Naive B cell (primary cell): ENCODE measurements at regions not wholly inside any gene's neighbourhood (a gene's known extent, or its start where the extent isn't known, plus 50 kb on each side); places are given as distances from the start of the nearest gene placed in this dataset.
"Not testable (repeated sequence)": the region's sequence is repeated elsewhere in the genome, so short reads cannot be mapped to it uniquely, and the experiment has no call there.

Experiments
- ATAC-seq, 2 donors: fragments of 150-1000 bp; cut with Tn5 transposase; 2 replicates each; pipeline ENCODE4 v1.10.0; 2021; ENCODE audit warnings: low read depth in 2 of 2, mild to moderate bottlenecking in 2 of 2, moderate library complexity in 2 of 2
- DNase-seq: peaks from one replicate; pipeline ENCODE4 v3.0.0; 2022
- H3K27ac Mint-ChIP-seq, 6 donors: one replicate each; pipeline ENCODE4 v1.8.0; 2020 to 2022; ENCODE audit warnings: mild to moderate bottlenecking in 6 of 6, mixed read lengths in 6 of 6, moderate library complexity in 5 of 6, inconsistent platforms in 2 of 6
- H3K27me3 Mint-ChIP-seq, 3 donors: one replicate each; pipeline ENCODE4 v1.8.0; 2021 to 2022; ENCODE audit warnings: mixed read lengths in 3 of 3, mild to moderate bottlenecking in 1 of 3
- H3K36me3 Mint-ChIP-seq, 2 donors: one replicate each; pipeline ENCODE4 v1.8.0; 2020 to 2022; ENCODE audit warnings: mixed read lengths in 2 of 2, inconsistent platforms in 1 of 2, mild to moderate bottlenecking in 1 of 2
- H3K4me1 Mint-ChIP-seq, 3 donors: one replicate each; pipeline ENCODE4 v1.8.0; 2020 to 2022; ENCODE audit warnings: mixed read lengths in 3 of 3, inconsistent platforms in 1 of 3, mild to moderate bottlenecking in 1 of 3, moderate library complexity in 1 of 3
- H3K4me3 Mint-ChIP-seq, 8 donors: one replicate each; pipeline ENCODE4 v1.8.0; 2020 to 2022; ENCODE audit warnings: mild to moderate bottlenecking in 8 of 8, mixed read lengths in 8 of 8, moderate library complexity in 8 of 8, inconsistent platforms in 2 of 8
- H3K9me3 Mint-ChIP-seq, 7 donors: one replicate each; pipeline ENCODE4 v1.8.0; 2020 to 2022; ENCODE audit warnings: mixed read lengths in 7 of 7, mild to moderate bottlenecking in 5 of 7, inconsistent platforms in 2 of 7, moderate library complexity in 1 of 7

DNA sequence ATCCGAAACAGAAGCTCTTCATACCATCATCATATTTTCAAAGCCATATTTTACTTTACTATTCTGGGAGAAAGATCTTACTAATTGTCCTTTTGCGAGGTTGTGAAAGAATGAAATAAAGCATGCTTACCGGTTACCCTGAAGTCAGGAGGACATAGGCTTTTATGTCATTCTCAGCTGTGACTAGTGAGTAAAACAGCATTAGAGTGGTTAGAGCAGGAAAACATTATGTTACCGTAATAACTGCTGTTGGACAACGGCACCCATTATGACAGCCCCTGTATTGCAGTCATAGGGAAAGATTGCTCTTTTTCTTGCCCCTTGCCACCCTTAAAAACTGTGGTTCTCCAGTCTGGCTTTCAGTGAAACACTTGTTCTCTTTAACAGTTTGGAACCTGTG is 1035.7 kb downstream of the ZPLD1 start:
- Mint-ChIP-seq H3K27me3 (no peaks in the 10 kb centered on the region), H3K4me3 (no peak overlapping the region), H3K36me3 (no peaks in the 10 kb centered on the region), H3K9me3 (peaks cover 0 to 3% (median 0%) of the 10 kb centered on the region in 7 donors), H3K27ac (no peak overlapping the region), H3K4me1 (no peaks in the 10 kb centered on the region)
- DNase-seq (no peak), ATAC-seq (no peak)

DNA sequence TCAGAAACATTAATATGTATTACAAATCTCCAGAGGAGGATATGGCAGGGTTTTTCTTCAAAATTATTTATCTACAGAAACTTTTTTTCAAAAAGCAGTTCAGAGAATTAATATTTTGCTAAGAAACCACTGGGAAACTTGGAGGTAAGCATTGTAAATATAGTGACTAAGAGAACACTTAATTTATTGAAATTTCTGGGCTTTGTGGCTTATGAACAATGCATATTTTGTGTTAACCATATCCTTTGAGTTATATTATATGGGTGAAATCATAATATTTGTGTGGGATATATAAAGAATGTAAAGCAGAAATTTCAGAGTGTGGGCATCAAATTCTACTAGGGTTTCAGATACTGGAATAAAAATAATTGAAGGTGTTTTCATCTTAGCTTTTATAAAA is 1059.2 kb downstream of the ZPLD1 start:
- Mint-ChIP-seq H3K27me3 (no peaks in the 10 kb centered on the region), H3K4me1 (no peaks in the 10 kb centered on the region), H3K27ac (no peak overlapping the region), H3K4me3 (no peak overlapping the region), H3K36me3 (no peaks in the 10 kb centered on the region), H3K9me3 (peaks cover 0 to 3% (median 0%) of the 10 kb centered on the region in 7 donors)
- no peak for ATAC-seq
- no peak for DNase-seq

DNA sequence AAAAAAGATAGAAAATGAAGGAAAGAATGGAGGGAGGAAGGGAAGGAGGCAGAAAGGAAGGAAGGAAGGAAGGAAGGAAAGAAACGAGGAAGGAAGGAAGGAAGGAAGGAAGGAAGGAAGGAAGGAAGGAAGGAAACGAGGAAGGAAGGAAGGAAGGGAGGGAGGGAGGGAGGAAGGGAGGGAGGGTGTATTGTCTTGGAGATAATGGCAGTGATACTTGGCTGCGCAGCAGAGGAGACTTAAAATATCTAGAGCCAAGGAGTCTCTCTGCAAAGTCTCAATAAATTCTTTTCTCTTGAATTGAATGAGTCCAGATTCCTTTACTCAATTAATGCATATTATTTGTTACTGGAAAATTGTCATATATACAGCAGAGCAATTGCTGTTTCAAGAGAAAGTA is 1059.7 kb downstream of the ZPLD1 start:
- Mint-ChIP-seq H3K9me3 (peaks cover 0 to 3% (median 0%) of the 10 kb centered on the region in 7 donors), H3K4me3 (no peak overlapping the region), H3K27me3 (no peaks in the 10 kb centered on the region), H3K27ac (no peak overlapping the region), H3K4me1 (no peaks in the 10 kb centered on the region), H3K36me3 (no peaks in the 10 kb centered on the region)
- no peak for DNase-seq
- ATAC-seq: no peak

DNA sequence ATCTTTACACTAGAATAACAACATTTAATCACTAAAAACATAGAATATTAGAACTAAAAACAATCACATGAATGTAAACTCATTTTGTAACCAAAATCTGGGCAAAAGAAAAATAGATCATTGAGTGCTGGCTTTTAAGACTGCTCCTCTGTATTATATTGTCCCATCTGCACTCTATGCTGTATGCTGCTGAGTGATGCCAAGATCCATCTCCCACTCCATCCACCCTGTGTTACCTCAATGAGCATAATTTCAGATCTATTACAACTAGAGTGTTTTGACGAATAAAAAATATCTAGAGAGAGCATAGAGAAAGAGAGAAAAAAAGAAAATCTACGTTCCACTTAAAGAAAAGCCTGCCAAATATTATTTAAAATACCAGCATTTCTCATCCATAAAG is 1060.4 kb downstream of the ZPLD1 start:
- Mint-ChIP-seq H3K4me3 (no peak overlapping the region), H3K27ac (no peak overlapping the region), H3K36me3 (no peaks in the 10 kb centered on the region), H3K27me3 (no peaks in the 10 kb centered on the region), H3K4me1 (no peaks in the 10 kb centered on the region), H3K9me3 (peaks cover 0 to 4% (median 0%) of the 10 kb centered on the region in 7 donors)
- no peak for ATAC-seq
- DNase-seq: no peak

DNA sequence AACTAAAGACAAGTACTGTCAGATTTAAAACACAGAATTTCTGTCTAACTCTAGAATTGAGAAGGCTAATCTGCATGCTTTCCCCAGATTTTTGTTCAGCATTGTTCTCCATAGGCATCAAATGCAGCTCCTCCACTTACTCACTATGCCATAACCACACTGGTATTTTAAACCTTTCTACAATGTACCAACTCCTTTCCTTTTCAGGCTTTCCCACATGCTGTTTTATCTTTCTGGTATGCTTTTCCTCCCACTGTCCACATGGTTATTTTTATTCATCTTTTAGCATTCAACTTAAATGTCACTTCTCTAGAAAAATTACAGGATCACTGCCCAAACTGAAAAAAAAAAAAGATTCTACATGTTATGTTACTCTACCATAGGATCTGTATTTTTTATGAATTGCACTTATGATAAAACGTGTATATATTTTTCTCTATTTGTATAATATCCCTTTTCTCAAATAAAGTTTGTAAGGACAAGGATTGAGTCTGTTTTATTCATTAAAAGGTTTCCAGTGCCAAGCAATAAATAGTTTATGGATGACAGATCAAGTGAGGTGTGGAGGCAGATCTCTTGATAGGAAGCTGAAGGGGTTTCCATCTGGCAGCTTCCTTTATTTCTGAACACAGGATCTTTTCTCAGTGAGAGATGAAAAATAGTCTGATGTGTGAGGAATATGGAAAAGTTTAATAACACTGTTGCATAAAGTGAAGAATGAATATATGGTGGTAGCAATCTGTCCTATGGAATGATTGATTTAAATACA is 1064.5 kb downstream of the ZPLD1 start:
- DNase-seq (no peak), ATAC-seq (no peak)
- Mint-ChIP-seq H3K27ac (no peak overlapping the region), H3K9me3 (peaks cover 0 to 7% (median 0%) of the 10 kb centered on the region in 7 donors), H3K36me3 (no peaks in the 10 kb centered on the region), H3K27me3 (no peaks in the 10 kb centered on the region), H3K4me3 (no peak overlapping the region), H3K4me1 (no peaks in the 10 kb centered on the region)

DNA sequence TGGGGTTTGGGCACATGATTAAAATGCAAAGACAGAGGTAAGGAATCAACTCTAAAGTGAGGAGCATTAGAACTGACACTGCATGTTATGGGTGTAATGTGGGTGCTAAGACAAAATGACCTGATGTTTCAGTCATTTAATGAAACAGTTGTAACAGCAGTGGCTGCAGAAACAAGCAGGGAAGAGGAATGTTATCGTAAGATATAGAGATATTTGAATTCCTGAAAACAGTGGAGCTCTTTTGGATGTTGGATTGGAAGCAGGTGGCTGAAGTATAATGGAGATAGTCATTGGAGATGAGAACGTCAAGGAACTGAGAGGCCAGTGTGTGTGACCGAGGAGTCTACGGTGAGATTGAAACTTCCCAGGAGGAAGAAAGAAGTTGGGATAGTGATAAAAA is 1065.2 kb downstream of the ZPLD1 start:
- no peaks in the 10 kb centered on the region for H3K4me1 Mint-ChIP-seq
- no peaks in the 10 kb centered on the region for H3K27me3 Mint-ChIP-seq
- ATAC-seq (no peak), DNase-seq (no peak)
- H3K4me3 Mint-ChIP-seq: no peak overlapping the region
- H3K36me3 Mint-ChIP-seq: no peaks in the 10 kb centered on the region
- H3K9me3 Mint-ChIP-seq: peaks cover 0 to 7% (median 0%) of the 10 kb centered on the region in 7 donors
- H3K27ac Mint-ChIP-seq: no peak overlapping the region

DNA sequence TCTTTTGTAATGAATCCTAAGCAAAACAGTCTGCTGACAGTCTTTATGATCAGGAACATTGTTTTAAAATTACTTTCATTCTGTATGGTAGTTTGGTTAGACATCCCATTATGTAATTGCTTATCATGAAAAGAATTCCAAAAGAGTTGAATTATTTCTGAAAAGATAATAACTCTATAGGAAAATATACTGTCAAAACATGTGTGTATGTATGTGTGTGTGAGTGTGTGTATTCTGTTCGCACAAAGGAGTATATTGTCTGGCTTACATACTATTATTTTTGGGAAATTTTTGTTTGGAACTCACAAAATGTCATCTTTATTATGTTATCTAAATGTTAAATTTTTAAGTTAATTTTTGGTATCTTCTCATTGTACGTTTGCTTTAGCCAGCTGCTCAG is 1075.9 kb downstream of the ZPLD1 start:
- Mint-ChIP-seq H3K36me3 (no peaks in the 10 kb centered on the region), H3K4me1 (no peaks in the 10 kb centered on the region), H3K27ac (no peak overlapping the region), H3K27me3 (no peaks in the 10 kb centered on the region), H3K4me3 (no peak overlapping the region), H3K9me3 (peaks cover 4 to 15% (median 7%) of the 10 kb centered on the region in 7 donors)
- ATAC-seq (no peak), DNase-seq (no peak)

DNA sequence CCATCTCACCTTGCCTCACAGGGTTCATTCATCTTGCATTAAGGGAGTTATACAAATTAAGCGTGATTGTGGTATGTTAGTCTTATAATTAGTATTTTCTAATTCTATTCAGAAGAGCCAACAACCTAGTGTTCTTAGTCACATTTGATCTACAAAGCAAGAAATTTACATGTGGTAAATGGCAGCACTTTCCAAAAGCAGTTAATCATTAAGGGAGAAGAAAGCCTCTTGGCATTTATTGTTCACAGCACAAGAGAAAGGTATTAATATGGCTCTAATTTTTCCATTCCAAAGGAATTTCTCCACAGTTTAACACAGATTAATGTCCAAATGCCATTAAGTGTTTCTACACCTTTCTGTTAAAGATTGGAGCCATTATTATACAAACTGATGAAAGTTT is 1077.1 kb downstream of the ZPLD1 start:
- Mint-ChIP-seq H3K4me3 (no peak overlapping the region), H3K36me3 (no peaks in the 10 kb centered on the region)

DNA sequence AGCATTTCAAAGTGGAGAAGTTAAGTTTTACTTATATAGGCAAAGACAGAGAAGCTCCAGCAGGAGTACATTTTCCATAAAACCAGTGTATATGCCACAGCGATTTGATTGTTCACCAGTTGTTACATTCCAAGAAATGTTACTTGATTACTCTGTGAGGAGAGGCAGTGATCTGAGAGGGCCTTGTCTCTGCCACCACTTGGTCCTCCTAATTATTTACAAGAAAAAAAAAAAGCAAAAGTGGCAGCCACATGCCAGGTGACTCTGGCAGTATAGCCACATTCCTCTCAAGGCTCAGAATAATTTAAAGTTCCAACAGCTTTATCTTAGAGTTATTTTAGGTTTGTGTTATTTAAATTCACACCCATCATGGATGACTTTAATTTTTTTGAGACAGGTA is 1077.8 kb downstream of the ZPLD1 start:
- ATAC-seq: no peak
- no peak overlapping the region for H3K4me3 Mint-ChIP-seq
- no peaks in the 10 kb centered on the region for H3K27me3 Mint-ChIP-seq
- H3K36me3 Mint-ChIP-seq: no peaks in the 10 kb centered on the region
- no peak overlapping the region for H3K27ac Mint-ChIP-seq
- H3K4me1 Mint-ChIP-seq: no peaks in the 10 kb centered on the region
- no peak for DNase-seq
- peaks cover 0 to 6% (median 0%) of the 10 kb centered on the region in 7 donors for H3K9me3 Mint-ChIP-seq

More for the DNA sequence above, 1077.1 kb downstream of the ZPLD1 start:
- H3K27me3 Mint-ChIP-seq: no peaks in the 10 kb centered on the region
- H3K27ac Mint-ChIP-seq: no peak overlapping the region
- no peak for ATAC-seq
- no peak for DNase-seq
- peaks cover 0 to 7% (median 0%) of the 10 kb centered on the region in 7 donors for H3K9me3 Mint-ChIP-seq
- H3K4me1 Mint-ChIP-seq: no peaks in the 10 kb centered on the region

DNA sequence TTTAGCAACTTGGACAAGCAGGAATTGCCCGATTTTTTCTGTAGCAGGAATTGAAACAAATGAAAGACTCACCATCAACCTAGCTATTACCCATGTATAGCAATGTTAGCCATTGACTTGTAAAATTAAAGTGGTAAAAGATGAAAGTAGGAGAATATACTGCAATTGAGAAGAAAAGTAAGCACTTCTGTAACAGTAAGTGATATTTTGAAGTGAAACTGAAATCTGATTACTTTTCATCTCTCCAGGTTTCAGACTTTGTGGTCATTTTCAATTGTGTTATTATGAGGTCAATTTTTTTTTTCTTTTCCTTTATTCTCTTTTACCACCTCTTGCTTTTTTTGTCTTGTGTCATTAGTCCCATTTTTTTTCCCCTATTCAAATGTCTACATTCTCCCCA is 1078.2 kb downstream of the ZPLD1 start:
- Mint-ChIP-seq H3K36me3 (no peaks in the 10 kb centered on the region), H3K27me3 (no peaks in the 10 kb centered on the region), H3K4me1 (no peaks in the 10 kb centered on the region), H3K27ac (no peak overlapping the region), H3K9me3 (peaks cover 0 to 6% (median 0%) of the 10 kb centered on the region in 7 donors), H3K4me3 (no peak overlapping the region)
- no peak for ATAC-seq
- no peak for DNase-seq

DNA sequence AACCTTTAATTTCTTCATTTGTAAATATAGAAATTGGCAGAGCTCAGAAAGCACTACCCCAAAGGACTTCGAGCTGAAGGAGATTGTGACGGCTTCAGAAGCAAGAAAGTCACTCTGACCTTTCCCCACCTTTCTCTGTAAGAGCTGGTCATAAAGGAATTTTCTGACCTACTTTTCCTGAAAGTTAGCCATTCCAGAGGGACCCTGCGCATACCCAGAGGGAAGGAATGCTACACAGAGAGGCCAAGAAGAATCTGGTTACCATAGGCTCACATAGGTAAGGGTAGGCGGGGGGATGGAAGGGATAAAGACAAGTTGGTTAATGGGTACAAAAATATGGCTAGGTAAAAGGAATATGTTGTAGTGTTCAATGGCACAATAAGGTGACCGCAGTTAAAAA is 1080.3 kb downstream of the ZPLD1 start:
- Mint-ChIP-seq H3K36me3 (no peaks in the 10 kb centered on the region), H3K27ac (no peak overlapping the region), H3K4me3 (no peak overlapping the region), H3K9me3 (peaks cover 0 to 6% (median 3%) of the 10 kb centered on the region in 7 donors), H3K27me3 (no peaks in the 10 kb centered on the region), H3K4me1 (no peaks in the 10 kb centered on the region)
- ATAC-seq (no peak), DNase-seq (no peak)

DNA sequence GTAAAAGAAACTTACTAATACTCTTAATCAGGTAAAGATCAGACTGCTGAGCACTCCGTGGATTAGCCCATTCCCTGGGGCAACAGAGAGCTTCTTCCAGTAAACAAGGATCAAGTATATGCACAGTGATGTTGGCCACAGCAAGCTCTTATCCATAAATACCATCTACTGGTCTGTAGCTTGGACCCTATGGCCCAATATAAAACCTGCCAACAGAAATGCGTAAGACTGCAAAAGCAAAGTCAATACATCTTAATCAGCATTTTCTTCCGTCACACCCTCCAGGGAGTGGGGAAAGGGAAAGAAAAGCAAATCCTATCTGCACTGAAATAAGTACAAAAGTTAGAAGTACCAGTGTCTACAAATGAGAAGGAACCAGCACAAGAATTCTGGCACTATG is 1082.1 kb downstream of the ZPLD1 start:
- DNase-seq (no peak), ATAC-seq (no peak)
- Mint-ChIP-seq H3K9me3 (peaks cover 7 to 9% (median 7%) of the 10 kb centered on the region in 7 donors), H3K4me1 (no peaks in the 10 kb centered on the region), H3K36me3 (no peaks in the 10 kb centered on the region), H3K27ac (no peak overlapping the region), H3K27me3 (no peaks in the 10 kb centered on the region), H3K4me3 (no peak overlapping the region)

DNA sequence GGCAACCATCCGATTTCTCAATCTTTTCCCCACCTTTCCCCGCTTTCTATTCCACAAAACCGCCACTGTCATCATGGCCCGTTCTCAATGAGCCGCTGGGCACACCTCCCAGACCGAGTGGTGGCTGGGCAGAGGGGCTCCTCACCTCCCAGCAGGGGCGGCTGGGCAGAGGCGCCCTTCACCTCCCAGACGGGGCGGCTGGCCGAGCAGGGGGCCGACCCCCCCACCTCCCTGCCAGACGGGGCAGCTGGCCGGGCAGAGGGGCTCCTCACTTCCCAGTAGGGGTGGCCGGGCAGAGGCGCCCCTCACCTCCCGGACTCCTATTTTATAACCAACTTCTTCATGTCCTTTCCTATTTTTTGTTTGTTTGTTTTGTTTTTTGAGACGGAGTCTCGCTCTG is 1096.5 kb downstream of the ZPLD1 start:
- not testable (repeated sequence) for H3K27me3 Mint-ChIP-seq, H3K4me3 Mint-ChIP-seq, H3K9me3 Mint-ChIP-seq, H3K36me3 Mint-ChIP-seq, DNase-seq, ATAC-seq, H3K27ac Mint-ChIP-seq, H3K4me1 Mint-ChIP-seq

DNA sequence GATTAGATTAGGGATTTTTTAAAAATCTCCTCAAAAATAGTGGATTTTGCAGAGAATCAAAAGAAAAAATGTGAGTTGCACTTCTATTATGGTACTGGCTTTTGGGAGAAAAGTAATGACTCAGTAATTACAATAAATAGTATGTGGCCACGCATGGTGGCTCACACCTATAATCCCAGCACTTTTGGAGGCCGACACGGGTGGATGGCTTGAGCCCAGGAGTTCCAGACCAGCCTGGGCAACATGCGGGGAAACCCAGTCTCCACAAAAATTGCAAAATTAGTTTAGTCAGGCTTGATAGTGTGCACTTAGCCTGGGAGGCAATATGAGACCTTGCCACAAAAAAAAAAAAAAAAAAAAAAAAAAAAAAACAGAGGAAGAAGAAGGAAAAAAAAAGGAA is 1098.2 kb downstream of the ZPLD1 start:
- Mint-ChIP-seq H3K9me3 (peaks cover 0 to 5% (median 1%) of the 10 kb centered on the region in 7 donors), H3K4me3 (no peak overlapping the region), H3K27me3 (no peaks in the 10 kb centered on the region), H3K27ac (no peak overlapping the region), H3K4me1 (no peaks in the 10 kb centered on the region), H3K36me3 (no peaks in the 10 kb centered on the region)
- no peak for DNase-seq
- no peak for ATAC-seq

DNA sequence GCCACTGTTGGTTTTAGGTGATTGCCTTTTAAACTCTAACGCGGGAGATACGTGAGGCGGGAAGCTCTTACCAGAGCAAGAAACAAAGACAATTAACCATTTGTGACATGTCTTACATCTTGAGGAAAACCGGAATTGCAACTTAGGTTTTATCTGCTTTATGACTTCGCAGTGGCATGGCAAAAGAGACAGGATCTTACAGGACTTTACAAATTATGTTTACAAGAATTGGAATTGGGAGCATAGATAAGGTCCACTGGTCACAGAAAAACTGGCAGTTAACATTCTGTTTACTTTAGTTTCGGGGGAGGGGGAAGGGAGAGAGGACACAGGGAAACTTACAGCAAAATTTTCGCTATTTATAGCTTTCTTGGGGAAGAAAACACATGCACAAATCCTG is 1119.6 kb downstream of the ZPLD1 start:
- DNase-seq: no peak
- Mint-ChIP-seq H3K27ac (no peak overlapping the region), H3K36me3 (no peaks in the 10 kb centered on the region), H3K4me3 (no peak overlapping the region), H3K27me3 (no peaks in the 10 kb centered on the region), H3K9me3 (peaks cover 0 to 5% (median 0%) of the 10 kb centered on the region in 7 donors), H3K4me1 (no peaks in the 10 kb centered on the region)
- ATAC-seq: no peak
